Mucosa of descending colon (tissue), 3 donors: ENCODE measurements at regions not wholly inside any gene's neighbourhood (a gene's known extent, or its start where the extent isn't known, plus 50 kb on each side); places are given as distances from the start of the nearest gene placed in this dataset.

Experiments
- ATAC-seq: fragments of 200-7000 bp; cut with Tn5 transposase; one replicate; pipeline ENCODE4 v1.9.1; 2020; ENCODE audit warnings: mild to moderate bottlenecking, moderate library complexity
- DNase-seq, 3 donors: peaks; one replicate each; pipeline ENCODE4 v3.0.0-alpha.2; 2020
- H3K36me3 ChIP-seq: fragments of 200-600 bp; one replicate; pipeline ENCODE4 v1.8.0; 2021; ENCODE audit warnings: low read depth, mild to moderate bottlenecking
- H3K4me1 ChIP-seq: fragments of 200-600 bp; one replicate; pipeline ENCODE4 v1.8.0; 2021; ENCODE audit warnings: low read depth, mild to moderate bottlenecking
- H3K4me3 ChIP-seq: fragments of 200-600 bp; one replicate; pipeline ENCODE4 v1.8.0; 2021; ENCODE audit warnings: mild to moderate bottlenecking
- H3K9me3 ChIP-seq: fragments of 200-600 bp; one replicate; pipeline ENCODE4 v1.8.0; 2021; ENCODE audit warnings: mild to moderate bottlenecking
- CTCF ChIP-seq: fragments of 200-600 bp; IDR thresholded peaks from one replicate; pipeline ENCODE4 v1.8.0; 2022; ENCODE audit warnings: antibody characterized with exemption, mild to moderate bottlenecking
- intact Hi-C, 2 donors: fragments of 100-400 bp; cut with DNase I in 1 of 2; cut with micrococcal nuclease in 1 of 2; formaldehyde crosslinking; loops; one replicate each; pipeline versions ENCODE4 v1.11.0 to v1.11.1; 2022; cut with DNase I, micrococcal nuclease
- donor health status: DM: no; HTN: no; CAD: no; lungs with moderate emphysema.
- donor health status: DM: no; HTN: no; CAD: no.
- donor health status: DM: no; HTN: yes; CAD: no.

- Histone ChIP-seq H3K4me1 (no peaks in the 10 kb centered on the region), H3K4me3 (no peak overlapping the region), H3K9me3 (no peaks in the 10 kb centered on the region), H3K36me3 (no peaks in the 10 kb centered on the region)
- intact Hi-C loops = no loop called here
- no peak for TF ChIP-seq CTCF
- DNase-seq = no peak
- ATAC-seq = no peak
These were observed 74.6 kb upstream of the EXOC1L start for GRCh38 chr4:55745014-55745413.

GRCh38 chr4:55747793-55748192 lies 71.8 kb upstream of the EXOC1L start:
- H3K4me1 ChIP-seq = no peaks in the 10 kb centered on the region
- TF ChIP-seq CTCF = no peak
- no peak for ATAC-seq
- H3K4me3 ChIP-seq = no peak overlapping the region
- no peaks in the 10 kb centered on the region for H3K9me3 ChIP-seq
- no peaks in the 10 kb centered on the region for H3K36me3 ChIP-seq
- intact Hi-C loops = no loop called here
- no peak for DNase-seq

GRCh38 chr4:55749666-55750065 lies 69.9 kb upstream of the EXOC1L start:
- no peak for DNase-seq
- ATAC-seq = no peak
- Histone ChIP-seq H3K4me3 (no peak overlapping the region), H3K36me3 (no peaks in the 10 kb centered on the region), H3K9me3 (no peaks in the 10 kb centered on the region), H3K4me1 (no peaks in the 10 kb centered on the region)
- intact Hi-C loops = no loop called here
- no peak for TF ChIP-seq CTCF

GRCh38 chr4:55752810-55753209 lies 66.8 kb upstream of the EXOC1L start:
- H3K4me1 ChIP-seq = peaks cover 2% of the 10 kb centered on the region
- TF ChIP-seq CTCF = no peak
- H3K9me3 ChIP-seq = no peaks in the 10 kb centered on the region
- intact Hi-C loops = no loop called here
- H3K4me3 ChIP-seq = no peak overlapping the region
- DNase-seq = no peak
- no peak for ATAC-seq
- H3K36me3 ChIP-seq = no peaks in the 10 kb centered on the region

- DNase-seq = no peak
- H3K4me3 ChIP-seq = no peak overlapping the region
- ATAC-seq = no peak
- no peak for TF ChIP-seq CTCF
- no peaks in the 10 kb centered on the region for H3K36me3 ChIP-seq
- intact Hi-C loops = no loop called here
- peaks cover 8% of the 10 kb centered on the region for H3K4me1 ChIP-seq
- H3K9me3 ChIP-seq = no peaks in the 10 kb centered on the region
These were observed 65.7 kb upstream of the EXOC1L start for GRCh38 chr4:55753856-55754255.

- Histone ChIP-seq H3K9me3 (no peaks in the 10 kb centered on the region), H3K36me3 (no peaks in the 10 kb centered on the region), H3K4me1 (peaks cover 8% of the 10 kb centered on the region), H3K4me3 (no peak overlapping the region)
- TF ChIP-seq CTCF = no peak
- intact Hi-C loops = no loop called here
- no peak for DNase-seq
- ATAC-seq = no peak
These were observed 64.7 kb upstream of the EXOC1L start for GRCh38 chr4:55754754-55755350.
